Calu3 (cell line): ENCODE measurements at regions not wholly inside any gene's neighbourhood (a gene's known extent, or its start where the extent isn't known, plus 50 kb on each side); places are given as distances from the start of the nearest gene placed in this dataset.

ENCODE experiments used
- BruUV-seq: library from RNA; stranded (reverse); fragments of 400-500 nt; replicated peaks from 2 replicates; lab custom pipeline; 2021; lab: Mats Ljungman, UMichigan
- CTCF ChIA-PET: fragments of 300-600 bp; sonication (Branson Sonifier 250); formaldehyde crosslinking; loops from one replicate; lab custom pipeline; 2022; ENCODE audit warnings: antibody characterized with exemption; lab: Charles Lee
- DNase-seq: peaks from one replicate; pipeline ENCODE4 v3.0.0; 2022
- H3K27ac Mint-ChIP-seq: one replicate; pipeline ENCODE4 v1.8.0; 2022; ENCODE audit warnings: mixed read lengths; ENCODE audit not compliant: unreplicated experiment
- H3K27me3 Mint-ChIP-seq: one replicate; pipeline ENCODE4 v1.8.0; 2022; ENCODE audit warnings: mixed read lengths; ENCODE audit not compliant: unreplicated experiment
- H3K36me3 Mint-ChIP-seq: one replicate; pipeline ENCODE4 v1.8.0; 2022; ENCODE audit warnings: mild to moderate bottlenecking, moderate library complexity, mixed read lengths; ENCODE audit not compliant: insufficient read depth, unreplicated experiment
- H3K4me1 Mint-ChIP-seq: one replicate; pipeline ENCODE4 v1.8.0; 2022; ENCODE audit warnings: mild to moderate bottlenecking, low read depth, mixed read lengths; ENCODE audit not compliant: unreplicated experiment
- H3K4me3 Mint-ChIP-seq: one replicate; pipeline ENCODE4 v1.8.0; 2022; ENCODE audit warnings: mild to moderate bottlenecking, low read depth, moderate library complexity, mixed read lengths; ENCODE audit not compliant: unreplicated experiment
- H3K9me3 Mint-ChIP-seq: one replicate; pipeline ENCODE4 v1.8.0; 2022; ENCODE audit warnings: low read depth, mixed read lengths; ENCODE audit not compliant: unreplicated experiment
- CTCF ChIP-seq: fragments of 200-600 bp; IDR thresholded peaks from one replicate; pipeline ENCODE4 v1.8.0; 2022; ENCODE audit warnings: antibody characterized with exemption; ENCODE audit not compliant: unreplicated experiment
- intact Hi-C: fragments of 100-400 bp; cut with micrococcal nuclease; formaldehyde crosslinking; loops from one replicate; pipeline ENCODE4 v1.10.0; 2022; ENCODE audit not compliant: unreplicated experiment

GRCh38 chr1:177356674-177357435 lies 186.1 kb downstream of the BRINP2 start:
- intact Hi-C loops, result loop anchor here (5.0 kb wide), 2 partner anchors 155 to 425 kb away; no protein-coding TSS in a partner anchor
- no peak for DNase-seq
- no peaks in the 10 kb centered on the region for H3K4me1 Mint-ChIP-seq
- no peak overlapping the region for H3K4me3 Mint-ChIP-seq
- no peaks in the 10 kb centered on the region for H3K36me3 Mint-ChIP-seq
- peaks cover 24% of the 10 kb centered on the region for H3K27me3 Mint-ChIP-seq
- TF ChIP-seq CTCF, result no peak
- H3K9me3 Mint-ChIP-seq, result no peaks in the 10 kb centered on the region
- no peak overlapping the region for H3K27ac Mint-ChIP-seq
- no TSS peak for BruUV-seq
- CTCF ChIA-PET, result interaction anchor here (1.6 to 3.3 kb wide), 2 partner anchors 82 to 101 kb away, joined by 4 to 39 read pairs; no protein-coding TSS in a partner anchor

GRCh38 chr1:177355575-177355974 lies 184.8 kb downstream of the BRINP2 start:
- CTCF ChIA-PET, result interaction anchor here (0.6 to 3.3 kb wide), 9 partner anchors 12 to 458 kb away, joined by 3 to 39 read pairs (median 4); no protein-coding TSS in a partner anchor
- H3K36me3 Mint-ChIP-seq, result no peaks in the 10 kb centered on the region
- no peak overlapping the region for H3K27ac Mint-ChIP-seq
- no TSS peak for BruUV-seq
- no peaks in the 10 kb centered on the region for H3K4me1 Mint-ChIP-seq
- H3K27me3 Mint-ChIP-seq, result peaks cover 24% of the 10 kb centered on the region
- H3K4me3 Mint-ChIP-seq, result no peak overlapping the region
- TF ChIP-seq CTCF, result peak; percentile 48
- H3K9me3 Mint-ChIP-seq, result no peaks in the 10 kb centered on the region
- intact Hi-C loops, result loop anchor here (1.0 to 5.0 kb wide), 4 partner anchors 99 to 458 kb away; no protein-coding TSS in a partner anchor
- peak; percentile 63 for DNase-seq

GRCh38 chr1:177354247-177354646 lies 183.5 kb downstream of the BRINP2 start:
- no peaks in the 10 kb centered on the region for H3K36me3 Mint-ChIP-seq

More at GRCh38 chr1:177354247-177354646, 183.5 kb downstream of the BRINP2 start:
- no peak for TF ChIP-seq CTCF
- Mint-ChIP-seq H3K4me3 (no peak overlapping the region), H3K4me1 (no peaks in the 10 kb centered on the region), H3K27ac (no peak overlapping the region), H3K9me3 (no peaks in the 10 kb centered on the region), H3K27me3 (peaks cover 24% of the 10 kb centered on the region)
- intact Hi-C loops, result loop anchor here (5.0 kb wide), 1 partner anchor 37 kb away; no protein-coding TSS in a partner anchor
- CTCF ChIA-PET, result interaction anchor here (0.7 to 3.3 kb wide), 4 partner anchors 48 to 109 kb away, joined by 3 to 39 read pairs (median 3); no protein-coding TSS in a partner anchor
- no peak for DNase-seq
- BruUV-seq, result no TSS peak
